Nucleus accumbens (tissue), 56 donors: ENCODE measurements at regions not wholly inside any gene's neighbourhood (a gene's known extent, or its start where the extent isn't known, plus 50 kb on each side); places are given as distances from the start of the nearest gene placed in this dataset.
"Not testable (repeated sequence)": the region's sequence is repeated elsewhere in the genome, so short reads cannot be mapped to it uniquely, and the experiment has no call there.

Experiments used
- DNase-seq, 56 donors: peaks; one replicate each; lab custom pipeline; 2025; lab: John Stamatoyannopoulos, UW

DNA sequence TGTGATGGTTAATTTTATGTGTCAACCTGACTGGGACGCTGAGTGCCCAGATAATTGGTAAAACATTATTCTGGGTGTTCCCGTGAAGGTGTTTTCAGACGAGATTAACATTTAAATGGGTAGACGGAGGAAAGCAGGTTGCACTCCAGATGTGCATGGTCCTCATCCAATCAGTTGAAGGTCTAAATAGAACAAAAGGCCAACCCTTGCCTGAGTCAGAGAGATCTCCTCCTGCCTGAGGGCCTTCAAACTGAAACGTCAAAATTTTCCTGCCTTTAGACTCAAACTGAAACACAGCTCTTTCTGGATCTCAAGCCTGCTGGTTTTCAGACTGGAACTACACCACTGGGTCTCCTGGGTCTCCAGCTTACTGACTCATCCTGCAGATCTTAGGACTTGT is 73.5 kb downstream of the NPIPA8 start:
- not testable (repeated sequence) for DNase-seq

DNA sequence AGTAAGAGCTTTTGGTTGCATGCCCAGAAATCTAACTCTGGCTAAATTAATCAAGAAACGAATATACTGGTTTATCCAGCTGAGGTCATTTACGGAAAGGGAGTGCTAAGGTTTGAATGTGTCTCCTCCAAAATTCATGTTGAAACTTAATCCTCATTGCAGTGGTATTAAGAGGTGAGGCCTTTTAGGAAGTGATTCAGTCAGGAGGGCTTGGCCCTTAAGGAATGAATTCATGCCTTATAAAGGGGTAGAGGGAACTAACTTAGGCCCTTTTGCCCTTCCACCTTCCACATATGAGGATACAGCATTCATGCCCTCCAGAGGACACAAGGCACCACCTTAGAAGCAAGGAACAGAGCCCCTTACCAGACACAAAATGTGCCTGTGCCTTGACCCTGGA is 74.7 kb downstream of the NPIPA8 start:
- DNase-seq, result not testable (repeated sequence)

GRCh38 chr16:18259496-18260176 is 76.9 kb downstream of the NPIPA8 start:
- DNase-seq, result not testable (repeated sequence)

GRCh38 chr16:18252943-18253342 is 83.6 kb downstream of the NPIPA8 start:
- DNase-seq, result not testable (repeated sequence)

GRCh38 chr16:18230505-18230904 is 106.0 kb downstream of the NPIPA8 start:
- not testable (repeated sequence) for DNase-seq

GRCh38 chr16:18222054-18223009 is 114.2 kb downstream of the NPIPA8 start:
- not testable (repeated sequence) for DNase-seq

GRCh38 chr16:18217741-18218140 is 118.8 kb downstream of the NPIPA8 start:
- not testable (repeated sequence) for DNase-seq

DNA sequence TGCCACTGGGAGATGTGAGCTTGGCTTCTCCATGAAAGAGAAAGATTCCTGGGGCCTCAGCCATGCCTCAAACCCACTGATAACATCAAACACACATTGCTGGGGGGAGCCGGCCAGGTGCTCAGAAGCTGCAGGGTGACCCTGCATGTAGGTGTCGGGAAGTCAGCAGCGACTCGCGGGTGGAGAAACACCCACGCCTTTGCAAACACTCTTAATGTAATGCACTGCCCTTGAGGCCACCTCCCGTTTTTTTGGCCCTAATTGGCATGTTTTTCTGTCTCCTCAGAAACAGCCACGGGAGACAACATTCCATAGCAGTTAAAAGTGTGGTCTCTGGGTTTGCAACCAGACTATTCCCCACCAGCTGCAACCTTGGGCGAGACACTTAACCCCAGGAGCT is 119.7 kb downstream of the NPIPA8 start:
- not testable (repeated sequence) for DNase-seq

- DNase-seq, result not testable (repeated sequence)
Measured at GRCh38 chr16:18213810-18214209, 122.7 kb downstream of the NPIPA8 start.

GRCh38 chr16:18211505-18211904 is 125.0 kb downstream of the NPIPA8 start:
- DNase-seq, result not testable (repeated sequence)

DNA sequence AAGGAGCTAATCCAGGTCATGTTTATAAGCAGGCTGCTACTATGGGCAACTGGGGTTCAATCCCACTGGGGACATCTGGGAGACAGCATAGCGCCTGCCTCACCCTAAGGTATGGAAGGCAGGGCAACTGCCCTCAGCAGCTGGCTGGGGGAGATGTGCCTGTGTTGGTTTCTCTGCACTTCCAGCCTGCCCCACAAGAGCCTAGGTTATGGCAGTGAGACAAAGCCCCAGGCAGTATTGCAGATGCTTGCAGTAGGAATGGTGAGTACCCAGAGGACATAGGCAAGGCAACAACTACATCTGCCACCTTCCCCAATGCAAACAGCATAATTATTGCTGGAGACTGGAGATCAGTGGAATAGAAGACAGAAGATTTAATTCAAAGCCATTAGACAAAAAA is 131.8 kb downstream of the NPIPA8 start:
- DNase-seq, result not testable (repeated sequence)

- DNase-seq, result not testable (repeated sequence)
Measured at GRCh38 chr16:18204309-18204708, 132.2 kb downstream of the NPIPA8 start.

DNA sequence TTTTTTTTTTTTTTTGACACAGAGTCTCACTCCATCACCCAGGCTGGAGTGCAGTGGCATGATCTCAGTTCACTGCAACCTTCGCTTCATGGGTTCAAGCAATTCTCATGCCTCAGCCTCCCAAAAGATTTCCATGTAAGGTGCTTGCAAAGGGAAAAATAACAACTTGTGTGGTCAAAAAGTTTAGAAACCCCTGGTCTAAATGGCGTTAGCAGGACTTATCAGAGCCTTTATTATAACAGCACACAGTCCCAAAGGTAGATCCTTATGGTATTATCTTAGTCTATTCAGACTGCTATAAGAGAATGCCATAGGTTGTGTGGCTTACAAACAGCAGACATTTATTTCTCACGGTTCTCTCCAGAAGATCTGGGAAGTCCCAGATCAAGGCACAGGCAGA is 135.0 kb downstream of the NPIPA8 start:
- DNase-seq, result not testable (repeated sequence)

- DNase-seq, result not testable (repeated sequence)
Measured at GRCh38 chr16:18192389-18192788, 144.1 kb downstream of the NPIPA8 start.

- not testable (repeated sequence) for DNase-seq
Measured at GRCh38 chr16:18190179-18190578, 146.4 kb downstream of the NPIPA8 start.

GRCh38 chr16:18184755-18185154 is 151.8 kb downstream of the NPIPA8 start:
- not testable (repeated sequence) for DNase-seq

DNA sequence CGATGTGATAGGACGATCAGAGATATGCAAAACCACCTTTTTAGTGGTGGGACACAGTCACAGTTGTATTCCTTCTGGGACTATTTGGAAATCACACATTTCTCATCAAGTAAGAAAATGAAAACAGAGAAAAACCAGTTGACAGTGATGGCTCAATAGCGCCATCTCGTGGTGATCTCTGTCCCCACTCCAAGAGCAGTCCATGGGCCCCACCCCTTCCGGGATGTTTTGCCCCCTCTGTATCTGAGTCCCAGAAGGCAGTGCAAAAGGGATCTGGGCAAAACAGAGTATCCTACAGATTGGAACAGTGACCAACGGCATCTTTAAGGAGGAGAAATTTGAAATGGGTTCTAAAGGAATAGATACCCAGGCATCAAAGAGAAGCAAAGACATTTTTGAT is 155.5 kb downstream of the NPIPA8 start:
- not testable (repeated sequence) for DNase-seq

GRCh38 chr16:18173945-18174497 is 162.5 kb downstream of the NPIPA8 start:
- not testable (repeated sequence) for DNase-seq

DNA sequence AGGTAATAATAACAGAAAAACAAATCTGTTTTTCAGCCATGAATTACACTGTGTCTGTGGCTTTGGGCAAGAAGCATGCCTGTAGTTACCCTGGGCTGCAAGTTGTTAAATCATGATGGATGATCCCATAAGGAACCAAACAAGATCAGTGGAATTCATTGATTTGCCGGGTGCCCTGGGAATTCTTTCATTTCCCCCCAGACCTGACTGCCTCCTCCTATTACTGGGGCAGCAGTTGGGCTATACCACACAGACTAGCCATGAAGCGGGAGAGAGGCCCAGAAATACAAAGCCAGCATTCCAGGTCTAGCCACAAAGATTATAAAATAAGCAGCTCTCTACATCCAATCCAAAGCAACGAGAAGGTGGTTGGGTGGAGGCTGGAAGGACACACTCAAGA is 174.2 kb downstream of the NPIPA8 start:
- not testable (repeated sequence) for DNase-seq

- DNase-seq, result not testable (repeated sequence)
Measured at GRCh38 chr16:18161224-18161623, 175.3 kb downstream of the NPIPA8 start.

DNA sequence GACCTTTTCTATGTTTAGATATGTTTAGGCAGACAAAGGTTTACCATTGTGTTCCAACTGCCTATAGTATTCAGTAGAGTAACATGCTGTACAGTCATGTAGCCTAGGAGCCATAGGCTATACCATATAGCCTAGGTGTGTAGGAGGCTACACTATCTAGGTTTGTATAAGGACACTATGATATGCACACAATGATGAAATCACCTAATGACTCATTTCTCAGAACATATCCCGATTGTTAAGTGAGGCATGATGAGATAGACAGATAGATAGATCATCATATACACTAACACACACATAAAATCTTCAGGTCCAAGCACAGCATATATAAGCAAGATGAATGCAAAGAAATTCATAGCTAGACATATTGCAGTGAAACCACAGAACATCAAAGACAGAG is 177.4 kb downstream of the NPIPA8 start:
- not testable (repeated sequence) for DNase-seq
